ENCODE measurements at regions not wholly inside any gene's neighbourhood (a gene's known extent, or its start where the extent isn't known, plus 50 kb on each side); places are given as distances from the start of the nearest gene placed in this dataset.
"Not testable (repeated sequence)": the region's sequence is repeated elsewhere in the genome, so short reads cannot be mapped to it uniquely, and the experiment has no call there.

DNA sequence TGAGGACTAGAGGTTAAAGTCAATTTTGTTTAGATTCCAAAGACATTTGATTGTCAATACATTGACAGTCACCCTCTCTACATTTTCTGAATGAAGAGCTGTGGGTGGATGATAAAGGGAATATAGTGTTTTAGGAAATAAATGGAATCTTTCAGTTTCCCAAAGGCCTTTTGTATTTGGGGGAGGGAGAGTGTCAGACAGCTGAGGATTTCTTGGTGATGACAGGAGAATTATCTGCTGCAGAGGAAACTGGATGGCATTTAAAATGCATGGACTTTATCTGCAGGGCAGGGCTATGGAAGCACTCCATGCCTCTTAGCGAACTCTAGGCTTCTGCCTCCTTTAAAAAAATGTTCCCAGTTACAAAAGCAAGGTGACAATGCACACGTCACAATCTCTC, 195.1 kb downstream of the KCNS3 start:
- DNase-seq: no peak

DNA sequence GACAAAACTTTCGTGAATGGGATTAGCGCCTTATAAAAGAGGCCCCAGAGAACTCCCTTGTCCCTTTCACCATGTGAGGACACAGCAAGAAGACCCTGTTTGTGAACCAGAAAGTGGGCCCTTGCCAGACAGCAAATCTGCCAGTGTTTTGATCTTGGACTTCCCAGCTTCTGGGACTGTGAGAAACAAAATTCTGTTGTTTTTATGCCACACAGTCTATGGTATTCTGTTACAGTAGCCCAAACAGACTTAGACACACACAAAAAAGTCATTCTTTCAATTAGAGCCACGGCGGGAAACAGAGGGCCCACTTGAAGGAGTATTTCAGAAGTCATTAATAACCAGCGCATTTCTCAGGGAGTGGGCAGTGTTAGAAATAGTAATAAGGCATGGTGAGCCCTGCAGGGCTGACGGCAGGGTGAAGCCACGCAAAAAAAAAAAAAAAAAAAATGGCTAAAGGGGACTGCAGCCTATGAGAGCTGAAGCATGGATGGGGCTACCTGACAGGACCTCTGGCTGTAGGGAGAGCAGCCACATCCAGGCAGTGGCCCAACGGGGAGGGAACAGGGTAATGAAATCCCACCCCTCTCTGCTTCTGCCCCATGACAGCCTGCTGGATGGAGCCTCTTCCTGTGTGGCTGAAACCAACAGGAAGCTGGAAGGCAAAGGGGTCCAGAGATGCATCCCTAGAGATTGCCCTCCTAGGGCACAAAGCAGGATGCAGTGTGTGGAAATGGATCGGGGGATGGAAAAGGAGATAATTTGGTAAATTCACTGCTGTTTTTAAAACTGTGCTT, 189.3 kb downstream of the KCNS3 start:
- no peak for DNase-seq

GRCh38 chr2:18066894-18067293, 188.4 kb downstream of the KCNS3 start:
- no peak for DNase-seq

- DNase-seq: no peak
These were observed 187.6 kb downstream of the KCNS3 start for GRCh38 chr2:18066066-18066465.

DNA sequence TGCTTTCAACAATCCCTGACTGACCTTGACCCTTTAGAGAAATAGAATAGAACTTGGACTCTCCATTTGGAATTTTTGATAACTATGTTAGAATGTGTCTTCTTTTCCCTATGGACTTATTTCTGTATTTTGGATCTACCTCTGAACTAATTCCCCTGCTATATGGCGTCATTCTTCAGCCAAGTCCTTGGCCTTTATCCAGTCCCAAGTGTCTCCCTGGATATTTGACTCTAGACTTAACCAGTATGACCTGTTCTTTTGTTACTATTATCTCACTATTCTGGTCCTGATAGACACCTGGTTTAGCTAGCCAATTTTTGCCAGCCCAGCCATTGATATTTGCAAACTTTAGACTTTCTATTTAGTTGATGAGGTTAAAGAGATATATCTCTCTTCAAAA, 186.8 kb downstream of the KCNS3 start:
- DNase-seq: no peak

DNA sequence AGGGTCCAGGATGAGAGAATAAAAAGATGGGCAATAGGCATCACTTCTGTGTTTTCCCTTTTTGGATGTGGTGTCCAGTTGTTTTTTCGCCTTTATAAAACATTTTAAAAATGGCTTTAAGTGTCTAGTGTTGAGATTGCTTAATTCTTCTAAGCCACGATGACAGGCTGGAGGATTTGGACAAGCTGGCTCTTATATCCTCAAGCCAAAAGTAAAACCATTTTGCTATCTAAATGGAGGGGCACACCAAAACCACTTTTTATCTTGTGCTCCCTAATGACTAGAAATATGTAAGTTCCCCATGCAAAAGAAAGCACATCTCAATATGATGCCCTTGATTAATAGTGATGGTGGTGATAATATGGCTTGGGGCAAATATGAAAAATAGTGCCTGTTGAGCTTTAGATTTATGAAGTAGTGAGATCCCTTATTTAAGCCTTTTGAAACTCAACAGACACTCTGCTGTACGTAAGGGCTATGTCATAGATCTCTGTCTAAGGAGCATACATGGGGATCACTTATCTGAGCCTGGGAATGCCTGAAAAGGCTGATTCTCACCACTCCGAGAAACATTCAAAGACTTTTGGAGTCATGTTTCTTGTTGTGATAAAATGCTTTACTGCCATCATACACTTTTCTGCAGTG, 185.5 kb downstream of the KCNS3 start:
- DNase-seq: no peak

DNA sequence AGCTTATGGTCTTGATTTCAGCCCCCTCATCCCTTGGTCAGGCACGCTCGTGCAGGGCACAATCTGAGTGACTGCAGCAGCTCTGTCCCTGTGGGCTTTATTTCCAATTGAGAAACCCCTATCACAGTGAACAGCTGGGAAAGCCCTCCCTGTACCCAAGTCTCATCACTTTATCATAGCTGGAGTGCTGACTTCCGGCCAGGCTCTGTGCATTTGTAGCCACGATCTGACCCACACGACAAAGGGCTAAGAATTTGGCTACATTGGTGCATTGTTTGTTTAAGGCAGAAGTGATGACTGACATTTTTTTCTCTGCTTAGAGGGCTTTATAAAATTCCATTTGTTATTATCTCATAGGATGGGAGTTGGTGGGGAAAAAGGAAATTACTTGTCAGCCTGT, 184.4 kb downstream of the KCNS3 start:
- no peak for DNase-seq

GRCh38 chr2:18061717-18062116, 183.2 kb downstream of the KCNS3 start:
- DNase-seq: no peak

DNA sequence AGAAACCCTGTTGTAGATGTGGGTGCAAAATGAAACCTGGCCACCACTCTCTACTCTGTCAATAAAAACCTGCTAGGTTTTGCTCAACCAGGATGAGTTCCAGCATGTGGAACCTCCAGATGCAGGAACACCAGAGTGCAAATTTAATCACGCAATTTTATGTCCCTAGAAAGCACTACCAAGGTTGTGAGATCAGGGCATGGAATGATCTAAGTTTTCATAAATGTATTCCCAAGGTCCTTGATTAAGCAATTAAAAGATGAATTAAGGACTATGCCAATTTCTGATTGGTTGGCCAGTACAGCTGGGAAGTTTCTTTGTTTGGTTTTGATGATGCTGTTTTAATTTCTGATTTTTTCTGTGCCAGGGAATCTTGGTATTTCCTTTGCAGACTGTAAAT, 179.2 kb downstream of the KCNS3 start:
- no peak for DNase-seq

DNA sequence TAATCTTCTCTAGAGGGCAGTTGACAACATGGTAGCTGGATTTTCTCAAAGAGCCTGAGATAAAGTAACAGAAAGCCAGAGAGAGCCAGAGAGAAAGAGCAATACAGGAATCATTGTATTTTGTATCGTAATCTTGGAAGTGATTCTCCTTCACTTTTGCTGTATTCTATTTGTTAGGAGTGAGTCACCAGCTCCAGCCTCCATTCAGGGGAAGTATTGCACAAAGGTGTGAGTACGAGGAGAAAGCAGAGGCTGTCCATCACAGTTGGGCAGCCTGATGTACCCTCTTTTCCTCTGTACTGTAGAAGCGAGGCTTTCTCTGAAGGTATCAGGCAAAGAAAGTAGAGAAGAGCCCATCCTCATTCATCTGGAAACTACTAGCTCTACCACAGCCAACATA, 176.8 kb downstream of the KCNS3 start:
- no peak for DNase-seq

GRCh38 chr2:18050001-18050400, 171.5 kb downstream of the KCNS3 start:
- DNase-seq: no peak

- no peak for DNase-seq
These were observed 170.9 kb downstream of the KCNS3 start for GRCh38 chr2:18049325-18049724.

- no peak for DNase-seq
These were observed 169.6 kb downstream of the KCNS3 start for GRCh38 chr2:18047896-18048657.

DNA sequence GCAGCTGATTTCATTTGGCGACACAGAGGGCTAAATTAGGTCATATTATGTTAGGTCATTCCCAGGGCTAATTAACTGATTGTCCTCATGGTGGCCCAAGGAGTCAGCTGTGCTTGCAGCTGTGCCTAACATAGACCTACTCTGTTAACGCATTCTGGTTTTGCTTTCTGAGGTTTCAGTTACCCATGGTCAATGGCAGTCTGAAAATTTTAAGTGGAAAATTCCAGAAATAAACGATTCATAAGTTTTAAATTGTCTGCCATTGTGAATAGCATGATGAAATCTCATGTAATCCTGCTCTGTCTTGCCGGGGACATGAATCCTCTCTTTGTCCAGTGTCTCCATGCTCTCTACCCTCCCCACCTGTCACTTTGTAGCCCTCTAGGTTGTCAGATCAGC, 168.7 kb downstream of the KCNS3 start:
- no peak for DNase-seq

- no peak for DNase-seq
These were observed 168.2 kb downstream of the KCNS3 start for GRCh38 chr2:18046558-18047212.

DNA sequence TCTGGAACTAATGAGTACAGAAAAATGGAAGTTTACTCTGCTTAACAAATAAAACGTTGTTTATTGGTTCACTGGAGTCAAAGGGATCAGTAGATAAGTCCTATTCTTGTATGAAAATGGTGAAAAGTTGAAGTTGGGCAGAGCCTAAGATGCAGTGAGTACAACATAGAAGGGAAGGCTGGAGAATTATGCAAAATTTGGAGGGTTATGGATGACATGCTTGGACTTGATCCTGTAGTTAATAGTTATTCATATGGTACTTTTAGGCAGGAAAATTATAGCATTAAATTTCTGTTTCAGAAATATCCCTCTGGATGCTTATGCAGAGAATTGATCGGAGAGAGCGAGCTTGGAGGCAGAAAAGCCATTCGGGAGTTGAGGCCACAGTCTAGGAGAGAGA, 167.6 kb downstream of the KCNS3 start:
- DNase-seq: no peak

GRCh38 chr2:18045230-18045629, 166.8 kb downstream of the KCNS3 start:
- no peak for DNase-seq

- not testable (repeated sequence) for DNase-seq
These were observed 138.9 kb downstream of the KCNS3 start for GRCh38 chr2:18017381-18017780.

DNA sequence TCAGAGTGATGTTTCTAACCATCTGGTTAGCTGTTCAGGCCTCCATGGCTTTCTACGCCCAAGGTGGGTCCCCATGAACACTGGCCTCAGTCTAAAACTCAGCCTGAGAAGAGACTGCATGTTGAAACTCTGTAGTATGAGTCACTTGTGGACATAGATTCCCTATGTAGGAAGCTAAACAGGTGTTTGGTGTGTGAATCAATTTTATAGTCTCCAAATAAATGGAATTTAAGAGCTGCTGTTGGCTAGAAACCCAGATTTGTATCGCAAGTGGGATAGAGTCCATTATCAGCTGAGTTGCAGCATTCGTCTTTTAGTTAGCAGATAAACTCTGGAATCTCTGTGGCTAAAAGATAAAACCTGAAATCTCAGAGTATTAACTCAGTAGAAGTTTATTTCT, 131.4 kb downstream of the KCNS3 start:
- DNase-seq: no peak

DNA sequence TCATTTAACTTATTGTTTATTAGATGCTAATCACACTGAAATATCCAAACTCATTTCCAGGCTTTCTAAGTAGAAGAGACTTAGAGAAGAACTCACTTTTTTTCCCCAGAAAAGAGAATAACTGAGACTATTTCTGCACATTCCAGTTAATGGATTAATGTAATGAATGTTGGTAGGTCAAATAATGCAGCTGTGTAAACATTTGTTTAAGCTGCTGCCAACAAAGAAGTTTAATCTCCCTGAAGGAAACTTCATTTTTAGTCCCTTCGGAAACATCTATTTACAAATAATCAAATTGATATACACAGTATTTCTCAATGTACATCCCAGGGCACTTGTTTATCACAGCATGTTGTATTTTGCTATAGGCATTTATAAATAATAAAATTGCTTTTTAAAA, 126.9 kb downstream of the KCNS3 start:
- DNase-seq: no peak

- DNase-seq: no peak
These were observed 123.2 kb downstream of the KCNS3 start for GRCh38 chr2:18001671-18002070.

DNA sequence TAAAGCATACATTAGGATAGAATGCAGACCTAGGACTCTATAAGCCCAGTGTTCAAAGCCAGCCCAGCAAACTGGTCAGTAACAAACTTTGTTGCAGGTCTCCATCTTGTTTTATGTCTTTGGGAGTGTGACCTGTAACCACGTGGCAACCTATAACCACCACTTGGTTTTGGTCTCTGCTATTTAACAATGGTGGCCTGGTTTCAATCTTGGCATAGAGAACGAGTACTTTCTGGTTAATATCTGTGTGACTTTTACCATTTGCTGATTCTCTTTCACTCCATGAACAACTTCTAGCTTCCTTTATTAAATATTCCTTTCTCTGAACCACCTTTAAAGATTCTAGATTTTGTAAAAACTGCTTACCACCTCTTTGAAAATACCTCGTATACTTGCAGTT, 118.5 kb downstream of the KCNS3 start:
- DNase-seq: no peak

- no peak for DNase-seq
These were observed 117.1 kb downstream of the KCNS3 start for GRCh38 chr2:17995593-17995992.
